ENCODE measurements at regions not wholly inside any gene's neighbourhood (a gene's known extent, or its start where the extent isn't known, plus 50 kb on each side); places are given as distances from the start of the nearest gene placed in this dataset.

- H3K27ac ChIP-seq, result no peak overlapping the region
- TF ChIP-seq ZFX (IDR thresholded peaks at IDR 0.05; ENCODE audit: borderline replicate concordance) (no peak), CTCF (IDR thresholded peaks at IDR 0.05) (no peak)
Observed at GRCh38 chr18:67672716-67673115, 156.2 kb upstream of the DSEL start.

- H3K27ac ChIP-seq, result no peak overlapping the region
- TF ChIP-seq ZFX (IDR thresholded peaks at IDR 0.05; ENCODE audit: borderline replicate concordance), result no peak
- no peak for TF ChIP-seq CTCF (IDR thresholded peaks at IDR 0.05)
Observed at GRCh38 chr18:67672155-67672554, 155.6 kb upstream of the DSEL start.

GRCh38 chr18:67670024-67670543 lies 153.6 kb upstream of the DSEL start:
- no peak overlapping the region for H3K27ac ChIP-seq
- TF ChIP-seq CTCF (IDR thresholded peaks at IDR 0.05) (no peak), ZFX (IDR thresholded peaks at IDR 0.05; ENCODE audit: borderline replicate concordance) (no peak)

DNA sequence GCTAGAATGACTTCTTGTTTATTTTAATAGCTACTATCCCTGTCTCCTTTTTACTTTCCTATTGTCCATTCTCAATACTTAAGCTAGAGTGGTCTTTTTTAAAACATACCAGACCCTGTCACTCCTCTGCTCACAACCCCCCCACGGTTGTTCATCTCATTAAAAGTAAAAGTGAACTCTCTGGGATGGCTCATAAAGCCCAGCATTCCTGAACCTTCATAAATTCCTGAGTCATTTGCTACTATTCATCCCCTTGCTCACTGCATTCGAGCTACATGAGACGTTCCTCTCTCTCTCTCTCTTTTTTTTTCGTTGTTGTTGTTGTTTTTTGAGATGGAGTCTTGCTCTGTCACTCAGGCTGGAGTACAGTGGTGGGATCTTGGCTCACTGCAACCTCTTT lies 148.7 kb upstream of the DSEL start:
- TF ChIP-seq ZFX (IDR thresholded peaks at IDR 0.05; ENCODE audit: borderline replicate concordance), result no peak
- no peak for TF ChIP-seq CTCF (IDR thresholded peaks at IDR 0.05)
- no peak overlapping the region for H3K27ac ChIP-seq

GRCh38 chr18:67662996-67663395 lies 146.5 kb upstream of the DSEL start:
- H3K27ac ChIP-seq, result no peak overlapping the region
- no peak for TF ChIP-seq ZFX (IDR thresholded peaks at IDR 0.05; ENCODE audit: borderline replicate concordance)
- no peak for TF ChIP-seq CTCF (IDR thresholded peaks at IDR 0.05)

DNA sequence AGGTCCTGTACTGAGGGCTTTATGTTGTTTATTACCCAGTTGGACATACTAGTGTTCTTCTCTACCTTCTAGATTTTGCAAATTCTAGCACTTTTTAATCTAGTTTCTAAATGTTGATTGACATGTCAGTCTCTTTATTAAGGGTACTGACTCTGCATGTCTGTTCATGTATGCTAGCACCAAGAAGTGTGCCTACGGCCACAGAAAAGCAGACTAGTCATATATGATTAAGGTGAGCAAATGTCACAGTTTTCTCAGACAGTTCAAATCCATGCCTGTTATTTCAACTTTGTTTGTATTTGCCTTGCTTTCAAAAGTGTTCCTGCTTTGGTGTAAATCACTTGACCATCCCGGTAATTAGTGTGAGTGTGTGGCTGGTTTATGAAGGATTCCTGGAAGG lies 145.0 kb upstream of the DSEL start:
- no peak overlapping the region for H3K27ac ChIP-seq
- TF ChIP-seq ZFX (IDR thresholded peaks at IDR 0.05; ENCODE audit: borderline replicate concordance) (no peak), CTCF (IDR thresholded peaks at IDR 0.05) (no peak)

GRCh38 chr18:67654101-67654500 lies 137.6 kb upstream of the DSEL start:
- no peak overlapping the region for H3K27ac ChIP-seq
- TF ChIP-seq CTCF (IDR thresholded peaks at IDR 0.05) (no peak), ZFX (IDR thresholded peaks at IDR 0.05; ENCODE audit: borderline replicate concordance) (no peak)
